K562 (cell line): ENCODE measurements at regions not wholly inside any gene's neighbourhood (a gene's known extent, or its start where the extent isn't known, plus 50 kb on each side); places are given as distances from the start of the nearest gene placed in this dataset.
"Not testable (repeated sequence)": the region's sequence is repeated elsewhere in the genome, so short reads cannot be mapped to it uniquely, and the experiment has no call there.

Experiments
- ATAC-seq: fragments of 200-7000 bp; cut with Tn5 transposase; 3 replicates; pipeline ENCODE4 v1.9.1; 2020; ENCODE audit warnings: moderate library complexity
- BruUV-seq: library from RNA; stranded (reverse); fragments of 400-500 nt; replicated peaks from 2 replicates; lab custom pipeline; 2021; lab: Mats Ljungman, UMichigan
- CTCF ChIA-PET: fragments of 300-600 bp; formaldehyde crosslinking; extraction: SDS; loops from one replicate; lab custom pipeline; 2021; ENCODE audit warnings: low intra/inter-chr PET ratio; lab: Yijun Ruan, JAX
- POLR2A ChIA-PET: fragments of 300-600, 350-650 bp; sonication (Branson Sonifier 250); formaldehyde crosslinking; extraction: SDS; loops from one replicate; lab custom pipeline; 2021; ENCODE audit warnings: antibody characterized with exemption, inconsistent platforms; lab: Yijun Ruan, JAX
- DNase-seq, 4 experiments: peaks; one replicate each; pipeline versions ENCODE4 v3.0.0 to v3.0.0-alpha.2; 2011 to 2018; ENCODE audit warnings: low spot score in 3 of 4, mixed read lengths in 3 of 4; ENCODE audit errors: extremely low read depth in 1 of 4
- FAIRE-seq: peaks from 2 replicates; lab custom pipeline; 2011; peaks lifted over from hg19 to GRCh38; lab: Jason Lieb, UNC
- H2AFZ ChIP-seq: 2 replicates; pipeline ENCODE4 v1.6.0; 2011; ENCODE audit warnings: low read depth, low read length, control low read depth, inconsistent platforms
- H3K27ac ChIP-seq: fragments of 200-600 bp; 3 replicates; pipeline ENCODE4 v1.8.0; 2011; ENCODE audit warnings: low read depth, mild to moderate bottlenecking, control low read depth, inconsistent platforms, low read length, moderate library complexity, mixed read lengths; ENCODE audit errors: extremely low read depth
- H3K27me3 ChIP-seq, 2 experiments: fragments of 300-600 bp in 1 of 2; 2 replicates in 1 of 2; 3 replicates in 1 of 2; pipeline versions ENCODE4 v1.6.0 to v1.8.0; 2011; ENCODE audit warnings: inconsistent platforms in 2 of 2, low read length in 2 of 2, mild to moderate bottlenecking in 1 of 2, mixed read lengths in 1 of 2, moderate library complexity in 1 of 2; ENCODE audit not compliant: control insufficient read depth in 2 of 2, insufficient read depth in 2 of 2
- H3K36me3 ChIP-seq: fragments of 300-600 bp; 3 replicates; pipeline ENCODE4 v1.8.0; 2011; ENCODE audit warnings: mild to moderate bottlenecking, low read length, inconsistent platforms; ENCODE audit not compliant: control insufficient read depth, insufficient read depth
- H3K4me1 ChIP-seq, 2 experiments: fragments of 200-600 bp in 1 of 2; replicated peaks in 1 of 2; 2 replicates in 1 of 2; 3 replicates in 1 of 2; pipeline versions ENCODE4 v1.5.1 to v1.8.0; 2011; ENCODE audit warnings: inconsistent platforms in 2 of 2, low read length in 2 of 2, mild to moderate bottlenecking in 1 of 2, mixed read lengths in 1 of 2, moderate library complexity in 1 of 2; ENCODE audit not compliant: control insufficient read depth in 2 of 2, insufficient read depth in 2 of 2
- H3K4me2 ChIP-seq: 2 replicates; pipeline ENCODE4 v1.6.1; 2011; ENCODE audit warnings: low read length, control low read depth, inconsistent platforms, mixed read lengths; ENCODE audit not compliant: insufficient read depth
- H3K4me3 ChIP-seq: fragments of 200-600 bp; sonication (generic), shearing (Covaris generic); 2 replicates; pipeline ENCODE4 v1.5.1; 2016; ENCODE audit warnings: control low read depth, inconsistent platforms
- H3K79me2 ChIP-seq: fragments of 200-600 bp; 3 replicates; pipeline ENCODE4 v1.8.0; 2011; ENCODE audit warnings: low read length, inconsistent platforms; ENCODE audit not compliant: control insufficient read depth, insufficient read depth
- H3K9ac ChIP-seq, 2 experiments: 2 replicates each; pipeline versions ENCODE4 v1.6.0 to v1.6.1; 2011; ENCODE audit warnings: low read depth in 2 of 2, low read length in 2 of 2, control low read depth in 1 of 2, inconsistent platforms in 1 of 2, mild to moderate bottlenecking in 1 of 2, mixed read lengths in 1 of 2; ENCODE audit not compliant: insufficient read depth in 1 of 2
- H3K9me1 ChIP-seq: one replicate; pipeline ENCODE4 v1.6.0; 2011; ENCODE audit warnings: inconsistent platforms, mild to moderate bottlenecking, low read length, moderate library complexity; ENCODE audit not compliant: control insufficient read depth, insufficient read depth
- H3K9me3 ChIP-seq: replicated peaks from 2 replicates; pipeline ENCODE4 v1.5.1; 2011; ENCODE audit warnings: low read depth, low read length, inconsistent platforms; ENCODE audit not compliant: control insufficient read depth, insufficient read depth
- H4K20me1 ChIP-seq: replicated peaks from 2 replicates; pipeline ENCODE4 v1.6.1; 2011; ENCODE audit warnings: low read length, inconsistent platforms, mixed read lengths; ENCODE audit not compliant: control insufficient read depth, insufficient read depth
- CBFA2T3 ChIP-seq: fragments of 450-650 bp; IDR thresholded peaks from 2 replicates; pipeline ENCODE4 v1.6.1; 2017
- HDAC8 ChIP-seq: fragments of 450-650 bp; IDR thresholded peaks from 2 replicates; pipeline ENCODE4 v1.6.1; 2016; ENCODE audit warnings: mild to moderate bottlenecking, missing genetic modification characterization, moderate library complexity, missing compliant biosample characterization
- PHF20 ChIP-seq: fragments of 450-650 bp; IDR thresholded peaks from 2 replicates; pipeline ENCODE4 v1.6.1; 2018; ENCODE audit not compliant: partially characterized antibody
- RCOR1 ChIP-seq, 2 experiments: IDR thresholded peaks; 2 replicates each; pipeline ENCODE4 v1.6.1; 2012; ENCODE audit warnings: low read depth in 2 of 2, low read length in 2 of 2, borderline replicate concordance in 1 of 2, improper control_type of control experiment in 1 of 2
- TRIM28 ChIP-seq: fragments of 450-650 bp; IDR thresholded peaks from 2 replicates; pipeline ENCODE4 v1.6.1; 2017
- XRCC5 ChIP-seq: fragments of 200-400 bp; formaldehyde crosslinking; IDR thresholded peaks from 2 replicates; pipeline ENCODE4 v1.6.1; 2017; ENCODE audit warnings: low read depth, mild to moderate bottlenecking, low read length
- ZNF707 ChIP-seq: fragments of 250-450 bp; sonication (Bioruptor Pico); conservative IDR thresholded peaks from 2 replicates; pipeline ENCODE4 v1.8.0; 2022; ENCODE audit warnings: inconsistent platforms, mild to moderate bottlenecking, moderate library complexity
- WGBS: fragments of 100-300 bp; shearing (Covaris generic); methylation state at CpG from one replicate; pipeline ENCODE4 v1.1.6; 2016; ENCODE audit warnings: low coverage, mixed read lengths; ENCODE audit not compliant: insufficient coverage; ENCODE audit errors: missing lambda C conversion rate; 5-methylcytosine and 5-hydroxymethylcytosine counted together
- in situ Hi-C: fragments of 300-500 bp; cut with MboI; formaldehyde crosslinking; loops from 4 replicates; pipeline ENCODE4 v1.15.0; 2018; ENCODE audit warnings: inconsistent platforms, mixed read lengths
- intact Hi-C: fragments of 100-400 bp; cut with micrococcal nuclease; formaldehyde crosslinking; loops from 2 replicates; pipeline ENCODE4 v1.14.2; 2022

DNA sequence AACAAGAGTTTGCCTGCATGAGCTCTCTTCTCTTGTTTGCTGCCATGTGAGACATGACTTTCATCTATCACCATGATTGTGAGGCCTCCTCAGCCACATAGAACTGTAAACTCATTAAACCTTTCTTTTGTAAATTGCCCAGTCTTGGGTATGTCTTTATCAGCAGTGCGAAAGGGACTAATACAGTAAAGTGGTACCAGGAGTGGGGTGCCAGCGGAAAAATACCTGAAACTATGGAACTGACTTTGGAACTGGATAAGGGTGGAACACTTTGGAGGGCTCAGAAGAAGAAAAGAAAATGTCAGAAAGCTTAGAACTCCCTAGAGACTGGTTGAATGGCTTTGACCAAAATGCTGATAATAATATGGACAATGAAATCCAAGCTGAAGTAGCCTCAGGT is 260.9 kb downstream of the DSC3 start:
- Histone ChIP-seq H3K9ac (no peak overlapping the region), H3K27ac (no peak overlapping the region), H2AFZ (no peak overlapping the region), H3K4me1 (no peaks in the 10 kb centered on the region), H4K20me1 (no peaks in the 10 kb centered on the region), H3K27me3 (no peaks in the 10 kb centered on the region), H3K9me3 (no peaks in the 10 kb centered on the region; the same call in 1 of the 2 replicates), H3K4me2 (no peak overlapping the region), H3K4me3 (no peak overlapping the region), H3K9me1 (no peaks in the 10 kb centered on the region), H3K36me3 (no peaks in the 10 kb centered on the region), H3K79me2 (no peaks in the 10 kb centered on the region)
- ATAC-seq (no peak), FAIRE-seq (no peak), DNase-seq (no peak)
- in situ Hi-C loops (no loop called here), intact Hi-C loops (no loop called here)
- BruUV-seq = no TSS peak
- POLR2A ChIA-PET = interaction anchor here (1.2 kb wide), 1 partner anchor 15 kb away, joined by 3 read pairs; no protein-coding TSS in a partner anchor
- TF ChIP-seq XRCC5 (no peak), RCOR1 (IDR thresholded peaks at IDR 0.05; ENCODE audit: borderline replicate concordance in 1 of 2, low read depth in 2 of 2, low read length in 2 of 2) (no peak), TRIM28 (0 out of 2 replicates have a peak, but pooled peaks have one; percentile 45), ZNF707 (CRISPR knock-in tag) (peak; percentile 97), HDAC8 (no peak)
- WGBS = 26% methylated on average over 2 of the region's 2 CpGs
- CTCF ChIA-PET = no interaction called here

DNA sequence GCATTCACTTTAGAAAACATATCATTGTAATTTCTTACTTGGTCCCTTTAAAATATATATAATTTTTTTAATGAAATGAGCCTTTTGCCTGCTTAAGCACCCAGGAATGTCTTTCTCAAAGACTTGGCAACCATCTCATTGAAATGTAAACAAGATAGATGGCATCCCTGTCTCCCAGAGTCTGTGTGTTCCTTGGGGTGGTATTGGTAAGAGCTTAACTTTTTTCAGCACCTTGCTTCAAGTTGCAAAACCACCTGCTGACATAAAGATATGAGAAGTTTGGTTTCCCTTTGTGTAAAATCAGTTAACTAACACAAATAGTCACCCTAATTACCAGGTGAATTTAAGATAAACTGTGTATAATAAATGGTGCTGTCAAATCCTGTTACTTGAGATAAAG is 266.9 kb downstream of the DSC3 start:
- CTCF ChIA-PET = no interaction called here
- Histone ChIP-seq H3K4me3 (no peak overlapping the region), H3K27ac (no peak overlapping the region), H3K9ac (no peak overlapping the region), H3K4me1 (no peaks in the 10 kb centered on the region), H3K9me1 (no peaks in the 10 kb centered on the region), H3K4me2 (no peak overlapping the region), H3K79me2 (no peaks in the 10 kb centered on the region), H3K36me3 (no peaks in the 10 kb centered on the region), H4K20me1 (no peaks in the 10 kb centered on the region), H3K27me3 (no peaks in the 10 kb centered on the region), H3K9me3 (no peaks in the 10 kb centered on the region; the same call in 1 of the 2 replicates), H2AFZ (no peak overlapping the region)
- DNase-seq (no peak), ATAC-seq (no peak), FAIRE-seq (no peak)
- BruUV-seq = no TSS peak
- POLR2A ChIA-PET = no interaction called here
- no peak for TF ChIP-seq PHF20
- peak; percentile 26; the same call in 1 of the 2 replicates for TF ChIP-seq CBFA2T3
- intact Hi-C loops (no loop called here), in situ Hi-C loops (no loop called here)

DNA sequence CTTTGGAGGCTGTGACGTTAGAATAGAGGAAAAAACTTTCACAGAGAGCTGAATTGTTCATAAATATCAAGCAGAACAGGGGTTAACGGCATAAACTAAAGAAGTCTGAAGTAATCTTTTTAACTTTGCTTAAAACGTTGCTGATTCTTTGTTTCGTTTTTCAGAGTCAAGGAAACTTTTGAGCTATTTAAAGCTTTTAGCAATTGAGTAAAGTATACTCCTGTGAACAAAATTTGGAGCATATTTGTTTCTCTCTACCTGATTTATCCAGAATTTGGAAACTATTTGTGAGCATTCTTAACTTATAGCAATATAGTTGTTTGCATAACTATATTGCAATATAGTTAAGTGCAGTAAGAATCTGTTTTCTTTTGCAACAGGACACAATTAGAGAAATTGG is 270.4 kb downstream of the DSC3 start:
- H3K9me3 ChIP-seq, DNase-seq, H3K9ac ChIP-seq, in situ Hi-C loops, H3K79me2 ChIP-seq, H2AFZ ChIP-seq, H3K4me1 ChIP-seq, FAIRE-seq, H3K27me3 ChIP-seq, BruUV-seq, H3K9me1 ChIP-seq, CTCF ChIA-PET, H3K4me2 ChIP-seq, POLR2A ChIA-PET, H3K36me3 ChIP-seq, H3K4me3 ChIP-seq, H4K20me1 ChIP-seq, ATAC-seq, intact Hi-C loops, H3K27ac ChIP-seq: not testable (repeated sequence)
- whole genome bisulfite sequencing = 11% methylated on average over 4 of the region's 4 CpGs
